HepG2 (cell line): ENCODE measurements at regions not wholly inside any gene's neighbourhood (a gene's known extent, or its start where the extent isn't known, plus 50 kb on each side); places are given as distances from the start of the nearest gene placed in this dataset.

Source experiments
- ATAC-seq: fragments of 200-7000 bp; cut with Tn5 transposase; 3 replicates; pipeline ENCODE4 v1.9.1; 2020; ENCODE audit warnings: mild to moderate bottlenecking, moderate library complexity
- BruUV-seq: library from RNA; stranded (reverse); fragments of 400-500 nt; replicated peaks from 2 replicates; lab custom pipeline; 2021; lab: Mats Ljungman, UMichigan
- CTCF ChIA-PET: fragments of 300-600 bp; formaldehyde crosslinking; extraction: SDS; loops from one replicate; lab custom pipeline; 2021; ENCODE audit warnings: low total read pairs, inconsistent platforms, low intra/inter-chr PET ratio; lab: Yijun Ruan, JAX
- POLR2A ChIA-PET: fragments of 350-600 bp; sonication (Branson Sonifier 250); formaldehyde crosslinking; loops from one replicate; lab custom pipeline; 2020; ENCODE audit warnings: antibody characterized with exemption, inconsistent platforms; lab: Yijun Ruan, JAX
- DNase-seq: peaks from one replicate; pipeline ENCODE4 v3.0.0-alpha.2; 2015; ENCODE audit warnings: low spot score
- FAIRE-seq: peaks from 3 replicates; lab custom pipeline; 2011; peaks lifted over from hg19 to GRCh38; lab: Jason Lieb, UNC
- H2AFZ ChIP-seq: one replicate; pipeline ENCODE4 v1.6.1; 2011; ENCODE audit warnings: low read length, inconsistent platforms
- H3K27ac ChIP-seq: fragments of 300-600 bp; 3 replicates; pipeline ENCODE4 v1.8.0; 2011; ENCODE audit warnings: mixed run types, mild to moderate bottlenecking, mixed read lengths, low read length, inconsistent platforms; ENCODE audit not compliant: insufficient read depth; ENCODE audit errors: extremely low read length
- H3K27me3 ChIP-seq, 2 experiments: fragments of 200-600 bp in 1 of 2; 2 replicates in 1 of 2; 3 replicates in 1 of 2; pipeline versions ENCODE4 v1.6.0 to v1.8.0; 2011; ENCODE audit warnings: low read length in 2 of 2, mild to moderate bottlenecking in 2 of 2, moderate library complexity in 2 of 2, inconsistent platforms in 1 of 2; ENCODE audit not compliant: insufficient read depth in 2 of 2, control insufficient read depth in 1 of 2
- H3K36me3 ChIP-seq, 2 experiments: fragments of 200-600 bp in 1 of 2; replicated peaks in 1 of 2; 2 replicates in 1 of 2; 3 replicates in 1 of 2; pipeline versions ENCODE4 v1.5.1 to v1.8.0; 2011; ENCODE audit warnings: low read length in 2 of 2, inconsistent platforms in 1 of 2; ENCODE audit not compliant: insufficient read depth in 2 of 2, control insufficient read depth in 1 of 2
- H3K4me1 ChIP-seq: 2 replicates; pipeline ENCODE4 v1.5.1; 2012; ENCODE audit warnings: low read length, inconsistent platforms; ENCODE audit not compliant: insufficient read depth
- H3K4me2 ChIP-seq: 2 replicates; pipeline ENCODE4 v1.6.0; 2011; ENCODE audit warnings: low read depth, low read length, inconsistent platforms
- H3K4me3 ChIP-seq, 3 experiments: fragments of 200-600 bp in 1 of 3; sonication (generic), shearing (Covaris generic) in 1 of 3; replicated peaks in 1 of 3; 2 replicates each; pipeline ENCODE4 v1.5.1; 2011 to 2016; ENCODE audit warnings: low read length in 3 of 3, inconsistent platforms in 2 of 3, low read depth in 2 of 3, mild to moderate bottlenecking in 2 of 3, control low read depth in 1 of 3, mixed read lengths in 1 of 3; ENCODE audit not compliant: insufficient read depth in 1 of 3
- H3K79me2 ChIP-seq: one replicate; pipeline ENCODE4 v1.6.1; 2011; ENCODE audit warnings: low read length, inconsistent platforms; ENCODE audit not compliant: insufficient read depth
- H3K9ac ChIP-seq: 2 replicates; pipeline ENCODE4 v1.6.0; 2011; ENCODE audit warnings: mild to moderate bottlenecking, low read depth, low read length, inconsistent platforms; ENCODE audit not compliant: insufficient read depth
- H3K9me3 ChIP-seq: 2 replicates; pipeline ENCODE4 v1.5.1; 2012; ENCODE audit warnings: mild to moderate bottlenecking, low read length
- H4K20me1 ChIP-seq: 2 replicates; pipeline ENCODE4 v1.6.0; 2011; ENCODE audit warnings: inconsistent platforms, mild to moderate bottlenecking, low read length, moderate library complexity; ENCODE audit not compliant: insufficient read depth
- AKAP8 ChIP-seq: sonication (generic); formaldehyde crosslinking; IDR thresholded peaks from 2 replicates; pipeline ENCODE4 v1.5.1; 2020; ENCODE audit warnings: mild to moderate bottlenecking, missing genetic modification reagents
- ARNT ChIP-seq: fragments of 450-650 bp; IDR thresholded peaks from 2 replicates; pipeline ENCODE4 v1.6.1; 2017
- BORCS8-MEF2B ChIP-seq: sonication (generic); formaldehyde crosslinking; IDR thresholded peaks from 2 replicates; pipeline ENCODE4 v1.8.0; 2022; ENCODE audit warnings: mild to moderate bottlenecking, missing genetic modification reagents
- HMG20B ChIP-seq: conservative IDR thresholded peaks from 2 replicates; pipeline ENCODE4 v1.6.1; 2016; ENCODE audit warnings: missing genetic modification reagents, missing compliant biosample characterization
- HOXA7 ChIP-seq: sonication (generic); formaldehyde crosslinking; IDR thresholded peaks from 2 replicates; pipeline ENCODE4 v1.8.1; 2022; ENCODE audit warnings: mild to moderate bottlenecking, missing genetic modification reagents, moderate library complexity
- ZFP90 ChIP-seq: sonication (generic); formaldehyde crosslinking; IDR thresholded peaks from 2 replicates; pipeline ENCODE4 v1.8.0; 2022; ENCODE audit warnings: missing genetic modification reagents, mild to moderate bottlenecking, inconsistent platforms, borderline replicate concordance
- ZNF317 ChIP-seq: sonication (generic); formaldehyde crosslinking; IDR thresholded peaks from 2 replicates; pipeline ENCODE4 v1.5.0; 2020; ENCODE audit warnings: mild to moderate bottlenecking, missing genetic modification reagents
- ZNF335 ChIP-seq: sonication (generic); formaldehyde crosslinking; IDR thresholded peaks from 2 replicates; pipeline ENCODE4 v1.4.0; 2020; ENCODE audit warnings: missing genetic modification reagents
- ZNF552 ChIP-seq: sonication (generic); formaldehyde crosslinking; IDR thresholded peaks from 2 replicates; pipeline ENCODE4 v1.9.0; 2022; ENCODE audit warnings: missing genetic modification reagents, mild to moderate bottlenecking, borderline replicate concordance
- ZNF792 ChIP-seq: IDR thresholded peaks from 2 replicates; pipeline ENCODE4 v1.6.1; 2016
- WGBS: methylation state at CpG from one replicate; pipeline ENCODE4 v1.1.6; 2017; ENCODE audit warnings: low lambda C conversion rate; 5-methylcytosine and 5-hydroxymethylcytosine counted together
- in situ Hi-C: cut with HindIII; loops from 2 replicates; pipeline ENCODE4 v1.10.0; 2017; ENCODE audit warnings: low pct_unique_long_range_greater_than_20kb; ENCODE audit not compliant: extremely low pct_ligation_motif_present
- intact Hi-C: fragments of 100-400 bp; cut with micrococcal nuclease; formaldehyde crosslinking; loops from one replicate; pipeline ENCODE4 v1.10.0; 2022; ENCODE audit not compliant: unreplicated experiment
- TF ChIP-seq, protein P1 (sequence below): sonication (generic); formaldehyde crosslinking; IDR thresholded peaks from 2 replicates; pipeline ENCODE4 v1.5.0; 2020; ENCODE audit warnings: mild to moderate bottlenecking, missing genetic modification reagents
- TF ChIP-seq, protein P2 (sequence below): sonication (generic); formaldehyde crosslinking; IDR thresholded peaks from 2 replicates; pipeline ENCODE4 v1.5.1; 2020; ENCODE audit warnings: missing genetic modification reagents, mild to moderate bottlenecking, borderline replicate concordance

DNA sequence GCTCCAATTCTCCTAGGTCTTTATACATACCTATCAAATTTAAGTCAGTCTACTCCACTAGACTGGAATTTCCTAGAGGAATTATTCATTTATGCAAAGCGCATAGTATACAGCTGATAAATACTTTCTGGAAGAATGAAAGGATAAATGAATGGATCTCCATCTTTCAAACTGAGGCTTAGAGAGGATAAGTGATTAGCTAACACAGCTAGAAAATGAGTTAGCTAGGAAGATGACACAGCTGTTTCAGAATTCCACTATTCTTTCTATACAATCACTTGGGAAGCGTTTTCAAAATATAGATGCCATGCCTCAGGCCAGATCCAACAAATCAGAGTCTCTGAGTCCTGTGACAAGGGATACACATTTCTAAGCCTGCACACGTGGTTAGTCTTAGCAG lies 1146.6 kb upstream of the ZEB2 start:
- no peaks in the 10 kb centered on the region for H3K36me3 ChIP-seq
- no peak overlapping the region for H3K4me2 ChIP-seq
- ChIA-PET CTCF (no interaction called here), POLR2A (no interaction called here)
- no peaks in the 10 kb centered on the region for H3K9me3 ChIP-seq
- no TSS peak for BruUV-seq
- intact Hi-C loops = no loop called here
- no peaks in the 10 kb centered on the region for H4K20me1 ChIP-seq
- H2AFZ ChIP-seq = no peak overlapping the region
- DNase-seq (no peak), FAIRE-seq (no peak), ATAC-seq (no peak)
- no peaks in the 10 kb centered on the region for H3K27me3 ChIP-seq
- 35% methylated on average over 3 of the region's 3 CpGs for WGBS
- no peak for TF ChIP-seq HOXA7 (CRISPR knock-in tag)
- TF ChIP-seq ZNF317 = no peak
- no peak for TF ChIP-seq ZNF552 (CRISPR knock-in tag)
- no peak for TF ChIP-seq HMG20B (CRISPR knock-in tag)
- TF ChIP-seq, protein P1, sequence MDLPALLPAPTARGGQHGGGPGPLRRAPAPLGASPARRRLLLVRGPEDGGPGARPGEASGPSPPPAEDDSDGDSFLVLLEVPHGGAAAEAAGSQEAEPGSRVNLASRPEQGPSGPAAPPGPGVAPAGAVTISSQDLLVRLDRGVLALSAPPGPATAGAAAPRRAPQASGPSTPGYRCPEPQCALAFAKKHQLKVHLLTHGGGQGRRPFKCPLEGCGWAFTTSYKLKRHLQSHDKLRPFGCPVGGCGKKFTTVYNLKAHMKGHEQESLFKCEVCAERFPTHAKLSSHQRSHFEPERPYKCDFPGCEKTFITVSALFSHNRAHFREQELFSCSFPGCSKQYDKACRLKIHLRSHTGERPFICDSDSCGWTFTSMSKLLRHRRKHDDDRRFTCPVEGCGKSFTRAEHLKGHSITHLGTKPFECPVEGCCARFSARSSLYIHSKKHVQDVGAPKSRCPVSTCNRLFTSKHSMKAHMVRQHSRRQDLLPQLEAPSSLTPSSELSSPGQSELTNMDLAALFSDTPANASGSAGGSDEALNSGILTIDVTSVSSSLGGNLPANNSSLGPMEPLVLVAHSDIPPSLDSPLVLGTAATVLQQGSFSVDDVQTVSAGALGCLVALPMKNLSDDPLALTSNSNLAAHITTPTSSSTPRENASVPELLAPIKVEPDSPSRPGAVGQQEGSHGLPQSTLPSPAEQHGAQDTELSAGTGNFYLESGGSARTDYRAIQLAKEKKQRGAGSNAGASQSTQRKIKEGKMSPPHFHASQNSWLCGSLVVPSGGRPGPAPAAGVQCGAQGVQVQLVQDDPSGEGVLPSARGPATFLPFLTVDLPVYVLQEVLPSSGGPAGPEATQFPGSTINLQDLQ (CRISPR knock-in tag) = no peak
- no peak for TF ChIP-seq ZNF792 (CRISPR knock-in tag)
- no peak for TF ChIP-seq AKAP8 (CRISPR knock-in tag)
- no peak for TF ChIP-seq ZNF335
- TF ChIP-seq BORCS8-MEF2B (CRISPR knock-in tag) = no peak
- no peak for TF ChIP-seq ARNT
- TF ChIP-seq ZFP90 (CRISPR knock-in tag) = no peak
- TF ChIP-seq, protein P2, sequence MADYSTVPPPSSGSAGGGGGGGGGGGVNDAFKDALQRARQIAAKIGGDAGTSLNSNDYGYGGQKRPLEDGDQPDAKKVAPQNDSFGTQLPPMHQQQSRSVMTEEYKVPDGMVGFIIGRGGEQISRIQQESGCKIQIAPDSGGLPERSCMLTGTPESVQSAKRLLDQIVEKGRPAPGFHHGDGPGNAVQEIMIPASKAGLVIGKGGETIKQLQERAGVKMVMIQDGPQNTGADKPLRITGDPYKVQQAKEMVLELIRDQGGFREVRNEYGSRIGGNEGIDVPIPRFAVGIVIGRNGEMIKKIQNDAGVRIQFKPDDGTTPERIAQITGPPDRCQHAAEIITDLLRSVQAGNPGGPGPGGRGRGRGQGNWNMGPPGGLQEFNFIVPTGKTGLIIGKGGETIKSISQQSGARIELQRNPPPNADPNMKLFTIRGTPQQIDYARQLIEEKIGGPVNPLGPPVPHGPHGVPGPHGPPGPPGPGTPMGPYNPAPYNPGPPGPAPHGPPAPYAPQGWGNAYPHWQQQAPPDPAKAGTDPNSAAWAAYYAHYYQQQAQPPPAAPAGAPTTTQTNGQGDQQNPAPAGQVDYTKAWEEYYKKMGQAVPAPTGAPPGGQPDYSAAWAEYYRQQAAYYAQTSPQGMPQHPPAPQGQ (CRISPR knock-in tag) = no peak
- TF ChIP-seq, all 625 proteins: peak for 0
- in situ Hi-C loops = no loop called here
- Histone ChIP-seq H3K79me2 (no peaks in the 10 kb centered on the region), H3K9ac (no peak overlapping the region), H3K4me1 (no peaks in the 10 kb centered on the region), H3K27ac (no peak overlapping the region), H3K4me3 (no peak overlapping the region)
